ENCODE measurements at regions not wholly inside any gene's neighbourhood (a gene's known extent, or its start where the extent isn't known, plus 50 kb on each side); places are given as distances from the start of the nearest gene placed in this dataset.

DNA sequence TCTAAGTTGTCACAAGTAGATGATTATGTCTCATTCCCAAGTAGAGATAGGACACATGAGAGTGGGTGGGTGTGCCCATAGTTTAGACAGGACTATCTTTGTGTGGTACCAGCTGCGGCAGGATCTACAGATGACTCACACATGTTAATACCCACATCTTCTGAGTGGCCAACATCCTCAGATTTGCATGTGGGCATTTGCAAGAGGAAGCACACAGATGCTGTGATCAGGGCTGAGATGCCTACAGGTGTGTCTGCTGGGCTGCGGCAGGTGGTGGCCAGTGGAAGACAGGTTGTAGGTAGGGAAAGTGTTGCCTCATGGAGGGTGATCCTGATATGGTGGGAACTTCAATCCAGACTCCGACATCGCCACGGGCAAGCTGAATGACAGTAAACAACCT, 50.8 kb downstream of the UTRN start:
- TF ChIP-seq POLR2AphosphoS5 (IDR thresholded peaks at IDR 0.05; ENCODE audit: borderline replicate concordance, low read depth, low read length) (no peak), EZH2 (IDR thresholded peaks at IDR 0.05) (no peak), FOXP2 (optimal IDR thresholded peaks at IDR 0.05; ENCODE audit: control extremely low read depth, extremely low read length, insufficient read depth) (no peak)

Measured in SK-N-MC (cell line).